Hematopoietic multipotent progenitor cell treated with erythropoietin and hydrocortisone succinate and interleukin-3 and kit ligand, for 8 days (in vitro differentiated cells): ENCODE measurements at regions not wholly inside any gene's neighbourhood (a gene's known extent, or its start where the extent isn't known, plus 50 kb on each side); places are given as distances from the start of the nearest gene placed in this dataset.
"Not testable (repeated sequence)": the region's sequence is repeated elsewhere in the genome, so short reads cannot be mapped to it uniquely, and the experiment has no call there.

Source experiments
- DNase-seq: peaks from one replicate; pipeline ENCODE4 v3.0.0-alpha.2; 2015

- DNase-seq: no peak
These were observed 152.5 kb upstream of the ACKR3 start for GRCh38 chr2:236417150-236417549.

GRCh38 chr2:236430584-236430983, 139.0 kb upstream of the ACKR3 start:
- DNase-seq: no peak

GRCh38 chr2:236434593-236434992, 135.0 kb upstream of the ACKR3 start:
- DNase-seq: no peak

GRCh38 chr2:236440110-236440881, 129.3 kb upstream of the ACKR3 start:
- DNase-seq: no peak

GRCh38 chr2:236444187-236444586, 125.4 kb upstream of the ACKR3 start:
- no peak for DNase-seq

- peak; percentile 3 for DNase-seq
These were observed 123.9 kb upstream of the ACKR3 start for GRCh38 chr2:236445678-236446077.

GRCh38 chr2:236446521-236446920, 123.1 kb upstream of the ACKR3 start:
- DNase-seq: no peak

GRCh38 chr2:236449167-236449761, 120.4 kb upstream of the ACKR3 start:
- no peak for DNase-seq

GRCh38 chr2:236452238-236452637, 117.4 kb upstream of the ACKR3 start:
- DNase-seq: no peak

- DNase-seq: no peak
These were observed 115.5 kb upstream of the ACKR3 start for GRCh38 chr2:236454076-236454475.

- DNase-seq: no peak
These were observed 110.2 kb upstream of the ACKR3 start for GRCh38 chr2:236459393-236459792.

- DNase-seq: no peak
These were observed 105.5 kb upstream of the ACKR3 start for GRCh38 chr2:236464140-236464539.

GRCh38 chr2:236472720-236473495, 96.7 kb upstream of the ACKR3 start:
- DNase-seq: no peak

GRCh38 chr2:236473691-236474090, 95.9 kb upstream of the ACKR3 start:
- no peak for DNase-seq

- no peak for DNase-seq
These were observed 89.8 kb upstream of the ACKR3 start for GRCh38 chr2:236479814-236480213.

- DNase-seq: no peak
These were observed 86.5 kb upstream of the ACKR3 start for GRCh38 chr2:236483102-236483501.

- DNase-seq: no peak
These were observed 84.1 kb upstream of the ACKR3 start for GRCh38 chr2:236485519-236485918.

GRCh38 chr2:236489083-236489482, 80.5 kb upstream of the ACKR3 start:
- not testable (repeated sequence) for DNase-seq

- DNase-seq: no peak
These were observed 79.7 kb upstream of the ACKR3 start for GRCh38 chr2:236489895-236490404.

GRCh38 chr2:236496340-236496739, 73.3 kb upstream of the ACKR3 start:
- DNase-seq: no peak

- DNase-seq: no peak
These were observed 71.3 kb upstream of the ACKR3 start for GRCh38 chr2:236498369-236498768.

GRCh38 chr2:236499691-236500578, 69.7 kb upstream of the ACKR3 start:
- DNase-seq: no peak

GRCh38 chr2:236501026-236501425, 68.6 kb upstream of the ACKR3 start:
- DNase-seq: no peak
